Spinal cord (tissue), 9 donors: ENCODE measurements at regions not wholly inside any gene's neighbourhood (a gene's known extent, or its start where the extent isn't known, plus 50 kb on each side); places are given as distances from the start of the nearest gene placed in this dataset.
A peak's percentile ranks its signal among the peaks of the same experiment; 100 is the strongest.

Experiments used
- DNase-seq, 6 donors: peaks; one replicate each; pipeline versions ENCODE4 v3.0.0 to v3.0.0-alpha.2; 2013 to 2015; ENCODE audit warnings: low spot score in 6 of 6, low read depth in 4 of 6
- H3K27ac ChIP-seq: one replicate; pipeline ENCODE4 v1.5.1; 2013; ENCODE audit warnings: low read depth, low read length, control low read depth
- H3K27me3 ChIP-seq: one replicate; pipeline ENCODE4 v1.6.1; 2013; ENCODE audit warnings: low read length; ENCODE audit not compliant: control insufficient read depth, insufficient read depth
- H3K36me3 ChIP-seq: one replicate; pipeline ENCODE4 v1.6.1; 2013; ENCODE audit warnings: low read length; ENCODE audit not compliant: control insufficient read depth, insufficient read depth
- H3K4me1 ChIP-seq: one replicate; pipeline ENCODE4 v1.6.1; 2013; ENCODE audit warnings: low read length; ENCODE audit not compliant: control insufficient read depth, insufficient read depth
- H3K4me3 ChIP-seq: one replicate; pipeline ENCODE4 v1.5.1; 2013; ENCODE audit warnings: low read depth, low read length, control low read depth
- H3K9me3 ChIP-seq: one replicate; pipeline ENCODE4 v1.6.1; 2013; ENCODE audit warnings: low read length; ENCODE audit not compliant: control insufficient read depth, insufficient read depth
- WGBS: methylation state at CpG from one replicate; pipeline ENCODE4 v1.1.5; 2013; ENCODE audit warnings: missing lambda C conversion rate; ENCODE audit not compliant: insufficient coverage; 5-methylcytosine and 5-hydroxymethylcytosine counted together
- donor health status: healthy.

DNA sequence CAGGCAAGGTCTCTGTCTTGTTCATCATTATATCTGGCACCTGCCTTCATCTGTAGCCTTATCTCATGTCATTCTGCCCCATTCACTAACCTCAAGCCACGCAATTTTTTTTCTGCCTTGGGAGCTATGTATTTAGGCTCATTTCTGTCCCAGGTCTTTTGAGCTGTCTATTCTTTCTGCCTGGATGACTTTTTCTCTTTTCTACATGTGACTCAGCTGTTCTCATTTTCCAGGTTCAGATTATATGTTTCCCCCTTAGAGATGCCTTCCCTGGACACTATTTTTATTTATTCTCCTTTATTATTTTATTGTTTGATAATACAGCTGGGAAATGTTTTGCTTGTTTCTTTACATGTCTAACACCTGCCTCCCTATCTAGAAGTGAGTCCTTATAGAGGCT is 737.4 kb upstream of the TBX3 start:
- H3K4me3 ChIP-seq = no peak overlapping the region
- H3K27ac ChIP-seq = no peak overlapping the region
- H3K9me3 ChIP-seq = no peaks in the 10 kb centered on the region
- no peak for DNase-seq
- peaks cover 3% of the 10 kb centered on the region for H3K4me1 ChIP-seq
- H3K36me3 ChIP-seq = no peaks in the 10 kb centered on the region
- 89% methylated on average over 1 of the region's 1 CpG for WGBS
- no peaks in the 10 kb centered on the region for H3K27me3 ChIP-seq

DNA sequence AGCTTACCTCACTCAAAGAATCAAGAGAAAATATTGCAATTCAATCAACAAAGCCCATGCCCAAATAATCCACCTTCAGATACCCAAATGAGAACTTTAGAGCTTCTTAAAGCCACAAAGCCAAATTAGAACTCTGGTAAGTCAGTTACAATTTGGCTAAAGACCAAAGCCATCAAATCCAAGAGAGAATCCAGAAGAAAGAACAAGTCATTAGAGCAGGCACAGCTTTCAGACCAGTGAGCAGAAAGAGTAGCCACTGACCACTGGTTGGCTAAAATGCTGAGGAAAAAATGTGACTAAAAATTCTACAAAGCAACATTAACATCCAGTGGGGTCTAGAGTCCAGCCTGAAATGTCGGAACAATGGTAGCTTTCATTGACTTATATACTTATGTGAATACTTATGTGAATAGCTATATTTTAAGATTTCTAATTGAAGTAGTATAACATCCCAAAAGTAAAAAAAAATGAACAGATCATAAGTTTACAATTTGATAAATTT is 735.2 kb upstream of the TBX3 start:
- DNase-seq = no peak
- WGBS = no CpG with 5 or more reads among the region's 1 CpG

GRCh38 chr12:115417610-115418009 is 733.6 kb upstream of the TBX3 start:
- no peaks in the 10 kb centered on the region for H3K4me1 ChIP-seq
- no peaks in the 10 kb centered on the region for H3K9me3 ChIP-seq
- H3K27me3 ChIP-seq = no peaks in the 10 kb centered on the region
- DNase-seq = no peak
- H3K36me3 ChIP-seq = no peaks in the 10 kb centered on the region
- H3K4me3 ChIP-seq = no peak overlapping the region
- no peak overlapping the region for H3K27ac ChIP-seq
- no CpG with 5 or more reads among the region's 2 CpGs for WGBS

More for the DNA sequence above, 735.2 kb upstream of the TBX3 start:
- Histone ChIP-seq H3K27ac (no peak overlapping the region), H3K27me3 (no peaks in the 10 kb centered on the region), H3K36me3 (no peaks in the 10 kb centered on the region), H3K9me3 (no peaks in the 10 kb centered on the region), H3K4me1 (peaks cover 3% of the 10 kb centered on the region), H3K4me3 (no peak overlapping the region)

DNA sequence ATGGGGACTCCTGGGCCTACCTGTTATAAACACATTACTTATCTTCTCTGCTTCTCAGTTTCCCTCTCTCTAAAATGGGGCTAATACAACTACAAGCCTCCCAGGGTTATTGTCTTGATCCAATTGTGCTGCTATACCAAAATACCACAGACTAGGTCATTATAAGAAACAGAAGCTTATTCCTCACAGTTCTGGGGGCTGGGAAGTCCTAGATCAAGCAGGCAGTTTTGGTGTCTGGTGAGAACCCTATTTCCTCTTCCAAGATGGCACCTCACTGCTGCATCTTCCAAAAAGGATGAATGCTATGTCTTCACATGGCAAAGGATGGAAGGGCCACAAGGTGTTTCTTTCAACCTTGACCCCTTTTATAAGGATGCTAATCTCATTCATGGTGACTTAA is 732.9 kb upstream of the TBX3 start:
- Histone ChIP-seq H3K27me3 (no peaks in the 10 kb centered on the region), H3K4me1 (no peaks in the 10 kb centered on the region), H3K27ac (no peak overlapping the region), H3K36me3 (no peaks in the 10 kb centered on the region), H3K9me3 (no peaks in the 10 kb centered on the region), H3K4me3 (no peak overlapping the region)
- DNase-seq = no peak

- Histone ChIP-seq H3K9me3 (no peaks in the 10 kb centered on the region), H3K4me1 (no peaks in the 10 kb centered on the region), H3K27me3 (no peaks in the 10 kb centered on the region), H3K36me3 (no peaks in the 10 kb centered on the region), H3K27ac (no peak overlapping the region), H3K4me3 (no peak overlapping the region)
- WGBS = 90% methylated on average over 2 of the region's 3 CpGs
- DNase-seq = no peak
Measured at GRCh38 chr12:115413626-115414025, 729.7 kb upstream of the TBX3 start.

- Histone ChIP-seq H3K9me3 (no peaks in the 10 kb centered on the region), H3K36me3 (no peaks in the 10 kb centered on the region), H3K27me3 (no peaks in the 10 kb centered on the region), H3K4me1 (no peaks in the 10 kb centered on the region), H3K4me3 (no peak overlapping the region), H3K27ac (no peak overlapping the region)
- WGBS = no CpG with 5 or more reads among the region's 3 CpGs
- peak in 1 of 6 donors; percentile 26 for DNase-seq
Measured at GRCh38 chr12:115412831-115413230, 728.9 kb upstream of the TBX3 start.

- H3K9me3 ChIP-seq = no peaks in the 10 kb centered on the region
- H3K36me3 ChIP-seq = no peaks in the 10 kb centered on the region
- no peak overlapping the region for H3K27ac ChIP-seq
- WGBS = 62% methylated on average over 4 of the region's 7 CpGs
- H3K4me1 ChIP-seq = no peaks in the 10 kb centered on the region
- H3K4me3 ChIP-seq = no peak overlapping the region
- H3K27me3 ChIP-seq = no peaks in the 10 kb centered on the region
- no peak for DNase-seq
Measured at GRCh38 chr12:115411121-115411520, 727.1 kb upstream of the TBX3 start.

- WGBS = 90% methylated on average over 1 of the region's 3 CpGs
- Histone ChIP-seq H3K4me1 (no peaks in the 10 kb centered on the region), H3K36me3 (no peaks in the 10 kb centered on the region), H3K27me3 (no peaks in the 10 kb centered on the region), H3K27ac (no peak overlapping the region), H3K9me3 (no peaks in the 10 kb centered on the region), H3K4me3 (no peak overlapping the region)
- DNase-seq = no peak
Measured at GRCh38 chr12:115408642-115409041, 724.7 kb upstream of the TBX3 start.

- H3K27ac ChIP-seq = no peak overlapping the region
- H3K36me3 ChIP-seq = no peaks in the 10 kb centered on the region
- no peak for DNase-seq
- H3K4me3 ChIP-seq = no peak overlapping the region
- no peaks in the 10 kb centered on the region for H3K4me1 ChIP-seq
- H3K9me3 ChIP-seq = no peaks in the 10 kb centered on the region
- no peaks in the 10 kb centered on the region for H3K27me3 ChIP-seq
Measured at GRCh38 chr12:115407723-115408122, 723.7 kb upstream of the TBX3 start.

DNA sequence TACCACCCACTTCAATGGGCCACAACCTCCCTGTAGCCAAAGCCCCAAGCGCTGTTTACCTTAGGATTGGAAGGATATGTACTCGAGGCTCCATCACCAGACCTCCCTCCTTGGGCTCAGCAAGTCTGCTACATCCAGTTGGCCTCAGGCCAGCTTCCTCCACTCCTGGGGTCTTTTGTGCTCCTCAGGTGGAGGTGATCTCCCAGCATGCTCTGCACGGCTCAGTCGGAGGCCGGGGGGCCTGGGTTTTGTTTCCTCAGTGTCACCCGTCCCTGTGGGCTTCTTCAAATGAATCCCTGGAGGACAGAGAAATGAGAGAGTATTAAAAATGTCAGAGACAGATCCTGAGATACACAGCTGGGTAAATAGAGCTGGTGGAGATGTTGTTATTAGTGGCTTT is 723.1 kb upstream of the TBX3 start:
- Histone ChIP-seq H3K36me3 (no peaks in the 10 kb centered on the region), H3K9me3 (no peaks in the 10 kb centered on the region), H3K4me3 (no peak overlapping the region), H3K4me1 (no peaks in the 10 kb centered on the region), H3K27ac (no peak overlapping the region), H3K27me3 (no peaks in the 10 kb centered on the region)
- no peak for DNase-seq
- 61% methylated on average over 6 of the region's 6 CpGs for WGBS
